ENCODE measurements at regions not wholly inside any gene's neighbourhood (a gene's known extent, or its start where the extent isn't known, plus 50 kb on each side); places are given as distances from the start of the nearest gene placed in this dataset.

- no peak for TF ChIP-seq POLR2AphosphoS5 (IDR thresholded peaks at IDR 0.05; ENCODE audit: low read depth, low read length)
- no peak for TF ChIP-seq POLR2A (IDR thresholded peaks at IDR 0.05; ENCODE audit: low read depth, low read length)
- no peak for TF ChIP-seq TAF1 (IDR thresholded peaks at IDR 0.05; ENCODE audit: low read depth, low read length)
- no peak for TF ChIP-seq POU2F2 (IDR thresholded peaks at IDR 0.05; ENCODE audit: low read depth, low read length)
- TF ChIP-seq PAX5 (IDR thresholded peaks at IDR 0.05; ENCODE audit: insufficient read depth, low read length, severe bottlenecking) = no peak
- TF ChIP-seq SPI1 (IDR thresholded peaks at IDR 0.05; ENCODE audit: low read depth, low read length) = no peak
Observed at GRCh38 chr1:199058281-199058680, 419.4 kb downstream of the PTPRC start.
